GM21381 (cell line): ENCODE measurements at regions not wholly inside any gene's neighbourhood (a gene's known extent, or its start where the extent isn't known, plus 50 kb on each side); places are given as distances from the start of the nearest gene placed in this dataset.

Experiments
- ATAC-seq: cut with Tn5 transposase; IDR thresholded peaks from one replicate; pipeline ENCODE4 v1.9.1; 2021; ENCODE audit warnings: mild to moderate bottlenecking, moderate library complexity; ENCODE audit not compliant: unreplicated experiment

DNA sequence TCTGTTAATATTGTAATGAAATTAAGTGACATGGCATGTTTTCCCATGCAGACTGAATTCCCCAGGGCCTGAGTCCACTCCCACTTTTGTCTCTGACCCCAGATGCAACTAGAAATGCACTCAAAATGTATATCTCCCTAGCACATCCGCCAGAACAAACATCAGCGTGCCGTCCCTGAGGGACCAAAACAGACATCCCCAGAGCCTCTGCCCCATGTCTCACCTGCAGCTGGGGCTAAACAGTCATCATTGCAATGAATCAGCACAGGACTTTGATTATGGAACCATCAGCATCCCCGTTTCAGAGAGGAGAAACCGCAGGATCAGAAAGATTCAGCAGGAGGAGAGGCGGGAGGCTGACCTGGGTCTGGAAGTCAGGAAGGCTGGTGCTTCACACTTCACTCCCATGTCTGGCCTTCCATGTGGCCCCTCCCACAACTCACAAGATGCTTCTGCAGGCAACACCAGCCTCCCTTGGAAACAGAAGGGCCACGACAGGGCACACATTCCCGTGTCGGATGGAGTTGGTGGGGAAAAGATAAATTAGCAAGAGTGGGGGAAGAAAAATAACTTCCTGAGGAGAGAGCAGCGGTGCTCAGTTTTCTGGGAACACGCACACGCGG is 130.6 kb upstream of the VSTM2B start:
- ATAC-seq = no peak

GRCh38 chr19:29395734-29396414 is 129.9 kb upstream of the VSTM2B start:
- ATAC-seq = no peak

GRCh38 chr19:29396925-29397324 is 128.9 kb upstream of the VSTM2B start:
- ATAC-seq = no peak

GRCh38 chr19:29397748-29398147 is 128.0 kb upstream of the VSTM2B start:
- no peak for ATAC-seq

DNA sequence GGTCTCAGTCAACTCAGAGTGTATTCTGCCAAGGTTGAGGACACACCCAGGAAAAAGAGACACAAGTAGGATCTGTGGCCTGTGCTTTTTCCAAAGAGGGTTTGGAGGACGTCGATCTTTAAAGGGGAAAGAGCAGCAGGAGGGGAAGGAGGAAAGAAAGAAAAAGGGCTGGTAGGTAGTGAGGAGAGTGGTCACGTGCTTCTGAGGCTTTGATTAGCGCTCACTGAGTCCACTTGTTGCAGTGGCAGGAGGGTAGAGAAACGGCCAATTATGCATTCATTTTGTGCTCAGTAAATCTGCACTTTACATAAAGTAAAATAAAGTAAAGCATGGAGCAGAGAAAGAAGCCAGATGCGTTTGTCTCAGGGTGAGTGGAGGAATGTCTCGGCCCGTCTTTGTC is 126.0 kb upstream of the VSTM2B start:
- ATAC-seq = no peak

DNA sequence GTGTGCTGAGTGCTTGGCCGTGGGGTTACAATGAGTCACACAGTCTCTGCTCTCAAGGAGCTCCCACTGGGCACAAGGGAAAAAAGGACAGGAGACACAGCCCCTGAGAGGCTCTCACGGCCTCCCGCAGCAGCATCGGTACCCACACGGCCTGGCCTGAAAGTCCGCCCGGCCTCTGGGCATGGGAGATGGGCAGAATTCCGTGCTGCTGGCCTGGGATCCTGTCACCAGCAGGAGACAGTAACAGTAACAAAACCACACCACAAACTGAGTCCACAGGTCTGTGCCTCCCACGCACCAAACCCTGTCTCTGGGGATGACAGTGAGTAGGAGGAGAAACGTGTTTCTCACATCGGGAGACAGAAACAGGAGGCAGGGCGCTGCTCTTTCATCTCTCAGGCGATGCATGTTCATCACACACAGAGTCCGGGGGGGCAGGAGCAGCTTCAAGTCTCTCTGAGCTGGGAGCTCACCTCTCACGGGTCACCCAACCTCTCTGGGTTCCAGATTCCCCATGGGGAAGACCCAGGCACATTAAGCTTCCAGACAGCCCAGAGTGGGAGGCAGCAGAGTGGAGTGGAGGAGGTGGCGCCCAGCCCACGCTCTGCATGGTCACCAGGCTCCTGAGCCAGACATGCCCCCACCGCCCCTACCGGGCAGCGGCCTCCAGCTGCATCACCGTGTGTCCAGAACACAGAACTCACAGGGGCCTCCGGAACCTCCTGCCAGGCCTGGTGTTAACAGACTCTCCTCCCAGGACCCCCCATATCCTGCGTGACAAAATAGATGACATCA is 124.7 kb upstream of the VSTM2B start:
- ATAC-seq = no peak

GRCh38 chr19:29401712-29402421 is 123.9 kb upstream of the VSTM2B start:
- ATAC-seq = no peak

GRCh38 chr19:29402563-29402962 is 123.2 kb upstream of the VSTM2B start:
- ATAC-seq = no peak

GRCh38 chr19:29404015-29404414 is 121.8 kb upstream of the VSTM2B start:
- no peak for ATAC-seq

- no peak for ATAC-seq
Measured at GRCh38 chr19:29404951-29405727, 120.7 kb upstream of the VSTM2B start.

- ATAC-seq = no peak
Measured at GRCh38 chr19:29405728-29405995, 120.1 kb upstream of the VSTM2B start.

DNA sequence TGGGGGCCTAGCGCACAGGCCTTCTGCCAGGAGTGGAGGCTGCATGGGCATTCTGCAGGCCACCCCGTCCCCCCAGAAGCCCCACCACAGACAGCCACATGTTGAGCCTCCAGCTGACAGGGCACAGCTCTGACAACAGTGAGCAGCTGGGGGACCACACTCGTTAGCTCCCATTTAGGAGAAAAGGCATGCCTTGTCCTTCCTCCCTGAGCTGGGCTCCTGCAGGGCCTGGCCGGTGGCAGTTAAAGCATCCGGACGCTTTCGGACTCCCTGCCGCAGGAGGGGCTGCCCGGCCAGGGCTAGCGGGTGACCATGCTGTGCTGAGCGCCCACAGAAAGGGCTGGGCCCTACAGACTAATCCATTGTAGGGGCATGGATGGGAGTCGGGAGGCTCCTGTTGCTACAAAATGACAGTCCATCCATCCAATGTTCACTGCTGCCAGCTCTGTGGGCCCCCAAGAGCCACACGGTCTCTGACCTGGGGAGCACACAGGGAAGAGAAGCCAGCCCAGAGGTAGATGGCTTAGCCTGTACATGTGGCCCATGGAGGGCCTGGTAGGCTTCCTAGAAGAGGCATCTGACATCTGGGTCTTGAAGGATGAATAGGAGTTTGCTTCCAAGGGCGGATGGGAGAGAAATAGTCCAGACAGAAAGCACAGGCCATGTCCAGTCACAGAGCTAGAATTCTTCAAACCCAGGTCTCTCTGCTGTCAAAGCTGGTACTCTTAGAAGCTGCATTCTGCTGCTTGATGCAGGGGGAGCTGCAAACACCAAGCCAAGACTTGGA is 116.5 kb upstream of the VSTM2B start:
- ATAC-seq = no peak

DNA sequence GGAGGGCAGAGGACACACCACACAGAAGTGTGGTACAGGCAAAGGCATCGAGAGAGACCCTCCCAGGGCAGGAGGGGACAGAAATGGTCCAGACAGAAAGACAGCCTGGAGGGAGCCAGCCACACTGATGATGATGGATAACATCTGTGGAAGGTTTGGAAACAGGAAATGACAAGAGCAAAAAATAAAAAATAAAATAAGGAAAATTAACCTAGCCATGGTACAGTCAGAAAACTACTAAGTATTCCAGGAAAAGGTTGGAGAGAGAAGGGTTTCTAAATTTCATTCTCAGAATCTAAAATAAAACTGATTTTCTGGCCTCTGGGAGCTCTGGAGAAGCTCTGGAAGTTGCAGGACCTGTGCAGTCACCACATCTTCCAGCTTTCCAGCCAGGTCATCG is 115.2 kb upstream of the VSTM2B start:
- ATAC-seq = no peak

GRCh38 chr19:29411113-29411581 is 114.6 kb upstream of the VSTM2B start:
- ATAC-seq = no peak

DNA sequence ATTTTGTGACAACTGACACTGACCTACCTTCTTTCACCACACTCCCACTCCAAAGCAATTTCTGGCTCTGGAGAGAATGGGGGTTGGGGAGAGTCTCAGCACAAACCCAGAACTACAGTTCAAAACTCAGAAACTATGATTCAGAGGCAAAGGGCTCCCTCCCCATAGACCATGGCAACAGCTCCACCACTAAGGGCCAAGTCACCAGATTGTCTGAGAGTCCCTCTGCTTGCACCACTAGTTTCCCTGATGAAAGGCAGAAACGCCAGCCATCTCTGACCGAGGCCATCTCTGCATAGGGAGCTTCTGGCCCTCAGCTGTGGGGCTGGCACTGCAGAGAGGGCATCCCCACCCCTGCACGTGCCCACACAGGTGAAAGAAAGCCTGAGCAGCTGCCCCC is 112.4 kb upstream of the VSTM2B start:
- no peak for ATAC-seq

DNA sequence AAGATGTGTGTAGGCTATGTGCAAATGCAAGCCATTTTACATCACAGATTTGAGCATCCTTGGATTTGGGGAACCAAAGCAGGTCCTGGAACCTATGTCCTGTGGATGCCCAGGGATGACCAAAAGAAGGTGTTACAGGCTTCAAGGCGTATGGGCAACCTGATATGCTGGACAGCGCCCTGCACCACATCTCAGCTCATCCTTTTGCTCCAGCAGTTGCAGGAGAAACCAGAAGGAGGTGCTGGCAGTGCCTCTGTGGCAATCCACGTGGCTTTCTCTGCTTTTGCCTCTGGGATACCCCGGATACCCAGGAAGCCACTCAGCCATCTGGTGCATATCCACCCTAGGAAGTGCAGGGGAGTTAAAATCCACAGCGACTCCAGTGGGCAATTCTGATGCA is 110.3 kb upstream of the VSTM2B start:
- no peak for ATAC-seq

GRCh38 chr19:29417048-29417447 is 108.7 kb upstream of the VSTM2B start:
- no peak for ATAC-seq

- ATAC-seq = no peak
Measured at GRCh38 chr19:29418201-29418600, 107.6 kb upstream of the VSTM2B start.

DNA sequence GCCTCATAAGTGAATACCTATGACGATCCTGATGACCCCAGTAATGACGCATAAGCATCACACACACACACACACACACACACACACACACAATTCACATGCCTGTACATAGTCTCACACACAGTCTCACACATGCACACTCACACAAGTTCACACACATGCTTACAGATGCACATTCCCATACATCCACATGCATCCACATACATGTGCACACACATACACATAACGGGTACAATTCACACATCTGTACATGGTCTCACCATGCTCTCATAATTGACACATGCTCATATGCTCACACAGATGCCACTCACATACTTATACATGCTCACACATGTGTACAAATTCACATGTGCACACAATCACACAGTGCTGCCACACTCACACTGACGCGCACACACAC is 105.7 kb upstream of the VSTM2B start:
- ATAC-seq = no peak
